ENCODE measurements at regions not wholly inside any gene's neighbourhood (a gene's known extent, or its start where the extent isn't known, plus 50 kb on each side); places are given as distances from the start of the nearest gene placed in this dataset.
"Not testable (repeated sequence)": the region's sequence is repeated elsewhere in the genome, so short reads cannot be mapped to it uniquely, and the experiment has no call there.

GRCh38 chr6:26234421-26235301 is 130.3 kb upstream of the BTN3A2 start:
- peak; percentile 51 for DNase-seq (ENCODE audit: low read depth)

GRCh38 chr6:26235302-26235670 is 129.7 kb upstream of the BTN3A2 start:
- DNase-seq (ENCODE audit: low read depth): no peak

- DNase-seq (ENCODE audit: low read depth): not testable (repeated sequence)
Measured at GRCh38 chr6:26239415-26239814, 125.6 kb upstream of the BTN3A2 start.

GRCh38 chr6:26240157-26241032 is 124.6 kb upstream of the BTN3A2 start:
- peak; percentile 43 for DNase-seq (ENCODE audit: low read depth)

GRCh38 chr6:26241033-26241895 is 123.7 kb upstream of the BTN3A2 start:
- DNase-seq (ENCODE audit: low read depth): peak; percentile 29

GRCh38 chr6:26243132-26243531 is 121.9 kb upstream of the BTN3A2 start:
- no peak for DNase-seq (ENCODE audit: low read depth)

- no peak for DNase-seq (ENCODE audit: low read depth)
Measured at GRCh38 chr6:26243752-26244151, 121.2 kb upstream of the BTN3A2 start.

- no peak for DNase-seq (ENCODE audit: low read depth)
Measured at GRCh38 chr6:26246058-26246457, 118.9 kb upstream of the BTN3A2 start.

GRCh38 chr6:26246553-26246952 is 118.4 kb upstream of the BTN3A2 start:
- no peak for DNase-seq (ENCODE audit: low read depth)

GRCh38 chr6:26249707-26249956 is 115.4 kb upstream of the BTN3A2 start:
- DNase-seq (ENCODE audit: low read depth): no peak

GRCh38 chr6:26249957-26250697 is 114.9 kb upstream of the BTN3A2 start:
- DNase-seq (ENCODE audit: low read depth): peak; percentile 64

- peak; percentile 32 for DNase-seq (ENCODE audit: low read depth)
Measured at GRCh38 chr6:26250698-26251044, 114.3 kb upstream of the BTN3A2 start.

- DNase-seq (ENCODE audit: low read depth): peak; percentile 33
Measured at GRCh38 chr6:26251354-26252076, 113.5 kb upstream of the BTN3A2 start.

- DNase-seq (ENCODE audit: low read depth): no peak
Measured at GRCh38 chr6:26252077-26252472, 112.9 kb upstream of the BTN3A2 start.

GRCh38 chr6:26254724-26255123 is 110.3 kb upstream of the BTN3A2 start:
- no peak for DNase-seq (ENCODE audit: low read depth)

- no peak for DNase-seq (ENCODE audit: low read depth)
Measured at GRCh38 chr6:26257272-26257671, 107.7 kb upstream of the BTN3A2 start.

- no peak for DNase-seq (ENCODE audit: low read depth)
Measured at GRCh38 chr6:26258212-26258977, 106.6 kb upstream of the BTN3A2 start.

GRCh38 chr6:26260110-26260637 is 104.8 kb upstream of the BTN3A2 start:
- DNase-seq (ENCODE audit: low read depth): no peak

- no peak for DNase-seq (ENCODE audit: low read depth)
Measured at GRCh38 chr6:26260725-26261490, 104.1 kb upstream of the BTN3A2 start.
